HCT116 (cell line): ENCODE measurements at regions not wholly inside any gene's neighbourhood (a gene's known extent, or its start where the extent isn't known, plus 50 kb on each side); places are given as distances from the start of the nearest gene placed in this dataset.

ENCODE experiments used
- ATAC-seq: fragments of 200-7000 bp; cut with Tn5 transposase; 2 replicates; pipeline ENCODE4 v1.9.1; 2020; ENCODE audit warnings: mild to moderate bottlenecking, moderate library complexity
- BruUV-seq: library from RNA; stranded (reverse); fragments of 400-500 nt; replicated peaks from 2 replicates; lab custom pipeline; 2021; lab: Mats Ljungman, UMichigan
- CTCF ChIA-PET: fragments of 300-600 bp; sonication (Branson Sonifier 250); formaldehyde crosslinking; loops from one replicate; lab custom pipeline; 2021; ENCODE audit warnings: antibody characterized with exemption; lab: Charles Lee
- POLR2A ChIA-PET: fragments of 300-600, 350-600 bp; sonication (Branson Sonifier 250); formaldehyde crosslinking; loops from one replicate; lab custom pipeline; 2021; ENCODE audit warnings: antibody characterized with exemption; lab: Charles Lee
- RAD21 ChIA-PET, 2 experiments: fragments of 300-600 bp; sonication (Branson Sonifier 250); formaldehyde crosslinking; loops; one replicate each; lab custom pipeline; 2023; ENCODE audit warnings: low total read pairs in 2 of 2; ENCODE audit not compliant: uncharacterized antibody in 2 of 2, unreplicated experiment in 2 of 2, low non-redundant PET in 1 of 2; lab: Charles Lee
- DNase-seq: peaks from one replicate; pipeline ENCODE4 v3.0.0-alpha.2; 2010; ENCODE audit warnings: low read depth, low spot score
- H2AFZ ChIP-seq: fragments of 200-600 bp; shearing (Covaris generic), sonication (generic); 2 replicates; pipeline ENCODE4 v1.6.1; 2017; ENCODE audit warnings: low read depth, mixed run types, mixed read lengths, antibody characterized with exemption, low read length; ENCODE audit not compliant: poor library complexity, severe bottlenecking
- H3K27ac ChIP-seq: 2 replicates; pipeline ENCODE4 v1.5.1; 2012; ENCODE audit warnings: low read depth, low read length
- H3K27me3 ChIP-seq: fragments of 200-600 bp; sonication (generic); 2 replicates; pipeline ENCODE4 v1.6.1; 2016; ENCODE audit warnings: mixed run types, low read length, mixed read lengths; ENCODE audit not compliant: insufficient read depth
- H3K36me3 ChIP-seq, 2 experiments: fragments of 200-500 bp in 1 of 2; fragments of 200-600 bp in 1 of 2; sonication (Bioruptor generic) in 1 of 2; sonication (generic) in 1 of 2; 2 replicates each; pipeline versions ENCODE4 v1.5.1 to v1.6.1; 2014 to 2016; ENCODE audit warnings: low read length in 2 of 2, inconsistent platforms in 1 of 2, mixed read lengths in 1 of 2, mixed run types in 1 of 2; ENCODE audit not compliant: insufficient read depth in 2 of 2, control insufficient read depth in 1 of 2
- H3K4me1 ChIP-seq, 2 experiments: fragments of 200-600 bp in 1 of 2; sonication (generic) in 1 of 2; 2 replicates each; pipeline versions ENCODE4 v1.5.1 to v1.6.1; 2012 to 2017; ENCODE audit warnings: low read length in 2 of 2, inconsistent platforms in 1 of 2, mild to moderate bottlenecking in 1 of 2, mixed read lengths in 1 of 2, mixed run types in 1 of 2, moderate library complexity in 1 of 2; ENCODE audit not compliant: insufficient read depth in 2 of 2, control insufficient read depth in 1 of 2
- H3K4me2 ChIP-seq: fragments of 200-600 bp; sonication (generic); 2 replicates; pipeline ENCODE4 v1.6.1; 2017; ENCODE audit warnings: mixed run types, low read length, mixed read lengths
- H3K4me3 ChIP-seq, 2 experiments: fragments of 200-600 bp in 1 of 2; sonication (generic) in 1 of 2; replicated peaks in 1 of 2; 2 replicates each; pipeline ENCODE4 v1.5.1; 2011 to 2016; ENCODE audit warnings: low read length in 2 of 2, control low read depth in 1 of 2, low read depth in 1 of 2, mild to moderate bottlenecking in 1 of 2, mixed read lengths in 1 of 2, mixed run types in 1 of 2
- H3K79me2 ChIP-seq: fragments of 200-600 bp; sonication (generic); 2 replicates; pipeline ENCODE4 v1.6.1; 2017; ENCODE audit warnings: mild to moderate bottlenecking, mixed run types, low read length, moderate library complexity, mixed read lengths; ENCODE audit not compliant: insufficient read depth
- H3K9ac ChIP-seq: fragments of 200-600 bp; sonication (generic); 2 replicates; pipeline ENCODE4 v1.6.1; 2016; ENCODE audit warnings: low read length, mixed read lengths
- H3K9me2 ChIP-seq: fragments of 200-600 bp; sonication (generic), shearing (Covaris generic); 2 replicates; pipeline ENCODE4 v1.6.1; 2017; ENCODE audit warnings: mixed run types, mild to moderate bottlenecking, moderate library complexity; ENCODE audit not compliant: insufficient read depth
- H3K9me3 ChIP-seq, 2 experiments: fragments of 200-500 bp in 1 of 2; fragments of 200-600 bp in 1 of 2; sonication (Bioruptor generic) in 1 of 2; sonication (generic) in 1 of 2; 2 replicates each; pipeline ENCODE4 v1.6.1; 2014 to 2017; ENCODE audit warnings: low read length in 2 of 2, mixed read lengths in 2 of 2, inconsistent platforms in 1 of 2, low read depth in 1 of 2, mild to moderate bottlenecking in 1 of 2, mixed run types in 1 of 2, moderate library complexity in 1 of 2; ENCODE audit not compliant: control insufficient read depth in 1 of 2, insufficient read depth in 1 of 2
- H4K20me1 ChIP-seq: fragments of 200-600 bp; sonication (generic), shearing (Covaris generic); 2 replicates; pipeline ENCODE4 v1.6.1; 2017; ENCODE audit warnings: mixed run types, mild to moderate bottlenecking, moderate library complexity; ENCODE audit not compliant: insufficient read depth
- ATF3 ChIP-seq: IDR thresholded peaks from 2 replicates; pipeline ENCODE4 v1.6.1; 2012
- CEBPB ChIP-seq: IDR thresholded peaks from 2 replicates; pipeline ENCODE4 v1.6.1; 2012; ENCODE audit warnings: low read depth
- ELF1 ChIP-seq: IDR thresholded peaks from 2 replicates; pipeline ENCODE4 v1.6.1; 2012; ENCODE audit warnings: low read depth, borderline replicate concordance
- EZH2phosphoT487 ChIP-seq: fragments of 200-600 bp; IDR thresholded peaks from 2 replicates; pipeline ENCODE4 v1.6.1; 2018; ENCODE audit warnings: antibody characterized with exemption, borderline replicate concordance
- FOSL1 ChIP-seq: IDR thresholded peaks from 2 replicates; pipeline ENCODE4 v1.6.1; 2012; ENCODE audit warnings: low read depth
- POLR2AphosphoS5 ChIP-seq: IDR thresholded peaks from 2 replicates; pipeline ENCODE4 v1.6.1; 2011; ENCODE audit warnings: mild to moderate bottlenecking, low read depth, low read length, moderate library complexity
- RAD21 ChIP-seq: IDR thresholded peaks from 2 replicates; pipeline ENCODE4 v1.6.1; 2012; ENCODE audit warnings: low read depth, mild to moderate bottlenecking
- REST ChIP-seq: IDR thresholded peaks from 2 replicates; pipeline ENCODE4 v1.6.1; 2012; ENCODE audit warnings: low read depth
- SP1 ChIP-seq: IDR thresholded peaks from 2 replicates; pipeline ENCODE4 v1.6.1; 2012; ENCODE audit warnings: low read depth
- YY1 ChIP-seq: IDR thresholded peaks from 2 replicates; pipeline ENCODE4 v1.6.1; 2011; ENCODE audit warnings: low read length, low read depth, moderate library complexity, mild to moderate bottlenecking; ENCODE audit not compliant: insufficient replicate concordance; ENCODE audit errors: extremely low read depth
- ZNF274 ChIP-seq: fragments of 200-500 bp; sonication (Bioruptor generic); IDR thresholded peaks from 2 replicates; pipeline ENCODE4 v1.6.1; 2014; ENCODE audit warnings: mild to moderate bottlenecking, low read depth, low read length, inconsistent platforms
- intact Hi-C: fragments of 100-400 bp; cut with micrococcal nuclease; formaldehyde crosslinking; loops from 2 replicates; pipeline ENCODE4 v1.10.0; 2022

GRCh38 chr5:168031614-168032013, 259.8 kb upstream of the WWC1 start:
- H3K4me3 ChIP-seq = no peak overlapping the region
- no peaks in the 10 kb centered on the region for H4K20me1 ChIP-seq
- no peaks in the 10 kb centered on the region for H3K79me2 ChIP-seq
- no peaks in the 10 kb centered on the region for H3K4me1 ChIP-seq
- ATAC-seq = no peak
- no peaks in the 10 kb centered on the region for H3K9me2 ChIP-seq
- no TSS peak for BruUV-seq
- DNase-seq = no peak
- no peak overlapping the region for H3K9ac ChIP-seq
- ChIA-PET CTCF (no interaction called here), RAD21 (no interaction called here), POLR2A (no interaction called here)
- no peak overlapping the region for H2AFZ ChIP-seq
- intact Hi-C loops = no loop called here
- H3K36me3 ChIP-seq = no peaks in the 10 kb centered on the region
- H3K4me2 ChIP-seq = no peak overlapping the region
- peaks cover 32% of the 10 kb centered on the region for H3K27me3 ChIP-seq
- no peak overlapping the region for H3K27ac ChIP-seq
- TF ChIP-seq CEBPB (no peak), ZNF274 (no peak), YY1 (no peak), REST (no peak), ATF3 (no peak)
- H3K9me3 ChIP-seq = no peaks in the 10 kb centered on the region

GRCh38 chr5:168039039-168039438, 252.4 kb upstream of the WWC1 start:
- Histone ChIP-seq H3K4me1 (no peaks in the 10 kb centered on the region), H4K20me1 (no peaks in the 10 kb centered on the region), H2AFZ (no peak overlapping the region), H3K79me2 (no peaks in the 10 kb centered on the region), H3K9me3 (no peaks in the 10 kb centered on the region), H3K27ac (no peak overlapping the region), H3K36me3 (no peaks in the 10 kb centered on the region), H3K4me2 (no peak overlapping the region), H3K9ac (no peak overlapping the region), H3K9me2 (no peaks in the 10 kb centered on the region), H3K27me3 (peaks cover 46% of the 10 kb centered on the region), H3K4me3 (no peak overlapping the region)
- intact Hi-C loops = no loop called here
- ChIA-PET POLR2A (no interaction called here), CTCF (no interaction called here), RAD21 (no interaction called here)
- DNase-seq = no peak
- TF ChIP-seq RAD21 (no peak), YY1 (no peak), FOSL1 (no peak), CEBPB (no peak), POLR2AphosphoS5 (no peak), SP1 (no peak), EZH2phosphoT487 (no peak), ELF1 (no peak)
- no TSS peak for BruUV-seq
- no peak for ATAC-seq
